ENCODE measurements at regions not wholly inside any gene's neighbourhood (a gene's known extent, or its start where the extent isn't known, plus 50 kb on each side); places are given as distances from the start of the nearest gene placed in this dataset.

DNA sequence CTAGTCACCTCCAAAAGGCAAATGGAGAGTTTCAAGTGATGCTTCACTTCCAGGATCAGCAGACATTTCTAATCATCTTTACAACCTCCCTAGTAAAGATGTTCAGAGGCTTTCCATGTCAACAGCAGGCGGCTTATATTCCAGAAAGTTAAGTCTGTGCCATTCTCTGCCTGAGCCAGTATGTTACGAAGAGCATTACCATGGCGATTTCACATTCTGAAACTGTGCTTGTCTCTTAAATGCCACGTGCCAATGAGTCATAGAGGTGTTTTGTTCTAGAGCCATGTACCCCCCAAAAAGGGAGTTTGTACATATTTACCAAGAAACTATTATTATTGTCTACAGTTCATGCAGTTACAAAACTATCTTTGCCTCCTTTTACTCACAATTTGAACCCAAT lies 319.5 kb downstream of the FOXA2 start:
- DNase-seq (ENCODE audit: low read depth, low spot score): no peak

DNA sequence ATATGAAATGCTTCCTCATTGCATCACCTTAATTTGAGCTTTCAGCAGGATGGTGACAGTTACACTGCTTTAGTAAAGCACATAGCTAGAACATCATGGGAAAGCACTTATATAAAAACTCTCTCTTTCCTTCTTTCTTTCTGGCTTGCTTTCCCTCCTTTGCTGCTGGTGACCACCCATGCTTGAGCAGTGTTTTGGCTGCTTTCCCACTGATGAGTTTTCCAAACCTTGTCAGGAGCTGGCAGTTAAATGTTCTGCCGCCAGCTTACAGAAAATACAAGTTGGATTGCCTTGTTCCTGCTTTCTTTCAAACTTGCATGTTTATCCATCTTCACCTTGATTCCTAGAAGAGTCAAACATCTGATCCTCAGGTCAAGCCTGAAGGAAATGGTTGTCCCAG lies 323.9 kb downstream of the FOXA2 start:
- H3K4me1 ChIP-seq (ENCODE audit: insufficient read depth, insufficient read length): no peaks in the 10 kb centered on the region
- H3K27me3 ChIP-seq (ENCODE audit: insufficient read depth, insufficient read length): no peaks in the 10 kb centered on the region
- TF ChIP-seq SUZ12 (IDR thresholded peaks at IDR 0.05; ENCODE audit: extremely low read depth, insufficient read depth, insufficient read length) (no peak), ZNF274 (IDR thresholded peaks at IDR 0.05; ENCODE audit: low read depth, low read length) (no peak), YY1 (IDR thresholded peaks at IDR 0.05; ENCODE audit: insufficient read depth, insufficient read length) (no peak)
- no peaks in the 10 kb centered on the region for H3K9me3 ChIP-seq (ENCODE audit: insufficient read depth, low read length)
- H3K36me3 ChIP-seq (ENCODE audit: insufficient read depth, insufficient read length, low read length): no peaks in the 10 kb centered on the region
- H3K9ac ChIP-seq (ENCODE audit: insufficient read length, low read depth): no peak overlapping the region
- no peak overlapping the region for H3K4me3 ChIP-seq (ENCODE audit: insufficient read length, low read depth)
- DNase-seq (ENCODE audit: low read depth, low spot score): no peak

More for the DNA sequence above, 319.5 kb downstream of the FOXA2 start:
- no peaks in the 10 kb centered on the region for H3K4me1 ChIP-seq (ENCODE audit: insufficient read depth, insufficient read length)
- no peak overlapping the region for H3K9ac ChIP-seq (ENCODE audit: insufficient read length, low read depth)
- no peaks in the 10 kb centered on the region for H3K9me3 ChIP-seq (ENCODE audit: insufficient read depth, low read length)
- no peaks in the 10 kb centered on the region for H3K36me3 ChIP-seq (ENCODE audit: insufficient read depth, insufficient read length, low read length)
- no peak overlapping the region for H3K4me3 ChIP-seq (ENCODE audit: insufficient read length, low read depth)
- TF ChIP-seq ZNF274 (IDR thresholded peaks at IDR 0.05; ENCODE audit: low read depth, low read length) (no peak), YY1 (IDR thresholded peaks at IDR 0.05; ENCODE audit: insufficient read depth, insufficient read length) (no peak), SUZ12 (IDR thresholded peaks at IDR 0.05; ENCODE audit: extremely low read depth, insufficient read depth, insufficient read length) (no peak)
- no peaks in the 10 kb centered on the region for H3K27me3 ChIP-seq (ENCODE audit: insufficient read depth, insufficient read length)

DNA sequence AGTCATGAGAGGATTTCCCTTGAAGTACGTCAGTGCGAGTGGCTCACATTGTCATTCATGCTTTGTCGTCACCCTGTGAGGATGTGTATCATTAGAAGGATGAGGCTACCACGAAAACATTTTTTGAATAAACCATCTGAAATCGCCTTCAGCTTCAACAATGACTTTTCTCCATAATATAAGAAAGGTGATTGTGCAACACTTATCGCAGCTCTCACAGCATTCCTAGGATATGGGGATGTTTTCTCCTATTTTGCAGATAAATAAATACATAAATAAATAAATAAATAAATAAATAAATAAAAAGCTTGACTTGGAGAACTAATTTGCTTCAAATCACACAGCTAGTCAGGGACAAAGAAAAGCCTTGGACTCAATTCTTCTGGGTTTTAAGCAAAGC lies 326.5 kb downstream of the FOXA2 start:
- TF ChIP-seq ZNF274 (IDR thresholded peaks at IDR 0.05; ENCODE audit: low read depth, low read length) (no peak), SUZ12 (IDR thresholded peaks at IDR 0.05; ENCODE audit: extremely low read depth, insufficient read depth, insufficient read length) (no peak), YY1 (IDR thresholded peaks at IDR 0.05; ENCODE audit: insufficient read depth, insufficient read length) (no peak)
- DNase-seq (ENCODE audit: low read depth, low spot score): no peak
- no peaks in the 10 kb centered on the region for H3K27me3 ChIP-seq (ENCODE audit: insufficient read depth, insufficient read length)

DNA sequence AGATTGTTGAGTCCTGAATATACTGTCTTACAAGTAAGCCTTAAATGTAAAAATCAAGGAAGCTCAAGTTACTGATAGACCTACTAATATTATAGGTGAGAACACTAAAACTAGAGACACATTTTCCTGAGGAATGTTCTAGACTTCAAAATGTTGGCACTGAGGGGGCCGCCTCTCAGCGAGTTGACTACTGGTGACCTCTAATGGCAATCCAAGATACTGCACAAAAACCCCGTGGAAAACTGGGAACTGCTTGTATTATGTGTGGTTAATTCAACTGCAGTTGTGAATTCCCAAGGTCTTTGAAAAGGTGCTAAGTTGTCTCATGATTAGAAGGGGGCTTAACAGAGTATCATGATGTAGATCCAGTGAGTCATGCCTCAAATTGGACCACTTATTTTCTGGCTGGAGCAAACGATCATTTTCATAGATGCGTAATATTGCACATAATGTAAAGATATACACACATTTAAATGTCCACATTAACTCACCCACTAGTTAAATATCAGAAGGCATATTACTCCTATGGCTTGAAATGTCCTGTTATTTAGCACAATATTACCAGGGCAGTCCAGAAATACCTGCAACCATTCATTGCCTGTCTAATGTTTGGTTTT lies 336.2 kb downstream of the FOXA2 start:
- no peak overlapping the region for H3K9ac ChIP-seq (ENCODE audit: insufficient read length, low read depth)
- H3K27me3 ChIP-seq (ENCODE audit: insufficient read depth, insufficient read length): no peaks in the 10 kb centered on the region
- H3K4me3 ChIP-seq (ENCODE audit: insufficient read length, low read depth): no peak overlapping the region
- DNase-seq (ENCODE audit: low read depth, low spot score): peak; percentile 23
- TF ChIP-seq YY1 (IDR thresholded peaks at IDR 0.05; ENCODE audit: insufficient read depth, insufficient read length) (no peak), SUZ12 (IDR thresholded peaks at IDR 0.05; ENCODE audit: extremely low read depth, insufficient read depth, insufficient read length) (no peak), ZNF274 (IDR thresholded peaks at IDR 0.05; ENCODE audit: low read depth, low read length) (no peak)
- H3K9me3 ChIP-seq (ENCODE audit: insufficient read depth, low read length): no peaks in the 10 kb centered on the region
- no peaks in the 10 kb centered on the region for H3K4me1 ChIP-seq (ENCODE audit: insufficient read depth, insufficient read length)
- no peaks in the 10 kb centered on the region for H3K36me3 ChIP-seq (ENCODE audit: insufficient read depth, insufficient read length, low read length)

More for the DNA sequence above, 326.5 kb downstream of the FOXA2 start:
- H3K4me3 ChIP-seq (ENCODE audit: insufficient read length, low read depth): no peak overlapping the region
- H3K36me3 ChIP-seq (ENCODE audit: insufficient read depth, insufficient read length, low read length): no peaks in the 10 kb centered on the region
- no peak overlapping the region for H3K9ac ChIP-seq (ENCODE audit: insufficient read length, low read depth)
- no peaks in the 10 kb centered on the region for H3K4me1 ChIP-seq (ENCODE audit: insufficient read depth, insufficient read length)
- H3K9me3 ChIP-seq (ENCODE audit: insufficient read depth, low read length): no peaks in the 10 kb centered on the region

DNA sequence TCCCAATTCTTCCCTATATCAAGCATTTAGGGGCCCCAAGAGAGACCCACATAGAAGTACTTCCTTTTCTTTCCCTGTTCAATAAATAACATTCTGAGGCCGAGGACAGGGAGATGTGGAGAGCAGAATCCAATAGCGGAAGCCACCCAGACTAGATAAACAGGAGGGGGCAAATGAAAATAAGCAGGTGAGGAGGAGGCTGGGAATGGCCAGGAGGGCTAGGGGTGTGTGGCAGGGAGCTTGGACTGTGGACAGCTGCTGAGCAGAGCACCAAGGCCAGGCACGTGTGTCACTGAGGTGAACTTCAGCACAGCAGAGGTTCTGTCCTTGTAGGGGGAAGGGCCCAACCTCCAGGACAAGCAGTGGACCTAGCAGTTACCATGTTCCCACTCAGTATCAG lies 339.2 kb downstream of the FOXA2 start:
- no peaks in the 10 kb centered on the region for H3K4me1 ChIP-seq (ENCODE audit: insufficient read depth, insufficient read length)

DNA sequence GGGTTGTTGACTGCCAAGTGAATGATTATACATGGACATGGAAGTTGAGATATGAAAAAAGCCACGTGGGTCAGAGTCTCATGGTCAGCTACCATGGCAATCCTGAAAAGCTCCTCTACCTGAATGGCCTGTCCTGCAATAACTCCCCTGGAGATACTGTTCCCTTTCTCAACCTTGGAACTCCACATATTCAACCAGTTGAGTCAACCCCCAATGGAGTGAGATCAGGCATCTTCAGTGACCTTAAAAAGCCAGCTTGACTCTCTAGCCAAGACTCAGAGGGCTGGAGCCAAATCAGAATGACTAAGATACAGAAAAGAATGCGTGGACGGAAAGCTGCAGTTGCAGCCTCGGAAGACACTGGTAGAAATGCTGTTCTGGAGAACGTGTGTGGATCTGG lies 341.3 kb downstream of the FOXA2 start:
- Histone ChIP-seq H3K9me3 (ENCODE audit: insufficient read depth, low read length) (no peaks in the 10 kb centered on the region), H3K27me3 (ENCODE audit: insufficient read depth, insufficient read length) (no peaks in the 10 kb centered on the region), H3K9ac (ENCODE audit: insufficient read length, low read depth) (no peak overlapping the region), H3K36me3 (ENCODE audit: insufficient read depth, insufficient read length, low read length) (no peaks in the 10 kb centered on the region), H3K4me3 (ENCODE audit: insufficient read length, low read depth) (no peak overlapping the region), H3K4me1 (ENCODE audit: insufficient read depth, insufficient read length) (no peaks in the 10 kb centered on the region)
- no peak for TF ChIP-seq SUZ12 (IDR thresholded peaks at IDR 0.05; ENCODE audit: extremely low read depth, insufficient read depth, insufficient read length)
- no peak for TF ChIP-seq YY1 (IDR thresholded peaks at IDR 0.05; ENCODE audit: insufficient read depth, insufficient read length)
- TF ChIP-seq ZNF274 (IDR thresholded peaks at IDR 0.05; ENCODE audit: low read depth, low read length): no peak
- no peak for DNase-seq (ENCODE audit: low read depth, low spot score)

More for the DNA sequence above, 339.2 kb downstream of the FOXA2 start:
- TF ChIP-seq YY1 (IDR thresholded peaks at IDR 0.05; ENCODE audit: insufficient read depth, insufficient read length) (no peak), SUZ12 (IDR thresholded peaks at IDR 0.05; ENCODE audit: extremely low read depth, insufficient read depth, insufficient read length) (no peak), ZNF274 (IDR thresholded peaks at IDR 0.05; ENCODE audit: low read depth, low read length) (no peak)
- no peaks in the 10 kb centered on the region for H3K9me3 ChIP-seq (ENCODE audit: insufficient read depth, low read length)
- no peaks in the 10 kb centered on the region for H3K27me3 ChIP-seq (ENCODE audit: insufficient read depth, insufficient read length)
- no peaks in the 10 kb centered on the region for H3K36me3 ChIP-seq (ENCODE audit: insufficient read depth, insufficient read length, low read length)
- H3K4me3 ChIP-seq (ENCODE audit: insufficient read length, low read depth): no peak overlapping the region
- no peak overlapping the region for H3K9ac ChIP-seq (ENCODE audit: insufficient read length, low read depth)
- no peak for DNase-seq (ENCODE audit: low read depth, low spot score)

DNA sequence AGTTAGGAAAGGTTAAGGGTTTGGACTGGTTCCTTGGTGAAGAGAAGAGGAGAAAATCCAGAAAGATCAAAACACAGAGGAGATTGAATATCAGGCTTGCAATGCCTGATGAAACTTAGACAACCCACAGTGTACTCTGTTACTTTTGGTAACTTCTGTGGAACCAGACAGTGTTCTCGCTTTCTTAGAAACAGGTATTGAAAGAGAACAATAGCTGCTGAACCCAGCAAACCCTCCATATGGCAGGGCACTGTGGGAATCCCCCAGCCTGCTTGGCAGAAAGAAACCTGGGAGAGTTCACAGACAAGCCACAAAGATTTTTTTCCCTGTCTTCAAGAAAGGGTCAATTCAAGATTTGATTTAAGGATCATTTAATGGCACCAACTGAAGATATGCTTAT lies 342.8 kb downstream of the FOXA2 start:
- no peaks in the 10 kb centered on the region for H3K4me1 ChIP-seq (ENCODE audit: insufficient read depth, insufficient read length)
- no peak for DNase-seq (ENCODE audit: low read depth, low spot score)
- H3K4me3 ChIP-seq (ENCODE audit: insufficient read length, low read depth): no peak overlapping the region
- H3K36me3 ChIP-seq (ENCODE audit: insufficient read depth, insufficient read length, low read length): no peaks in the 10 kb centered on the region
- no peaks in the 10 kb centered on the region for H3K9me3 ChIP-seq (ENCODE audit: insufficient read depth, low read length)
- TF ChIP-seq ZNF274 (IDR thresholded peaks at IDR 0.05; ENCODE audit: low read depth, low read length) (no peak), YY1 (IDR thresholded peaks at IDR 0.05; ENCODE audit: insufficient read depth, insufficient read length) (no peak), SUZ12 (IDR thresholded peaks at IDR 0.05; ENCODE audit: extremely low read depth, insufficient read depth, insufficient read length) (no peak)
- H3K9ac ChIP-seq (ENCODE audit: insufficient read length, low read depth): no peak overlapping the region
- no peaks in the 10 kb centered on the region for H3K27me3 ChIP-seq (ENCODE audit: insufficient read depth, insufficient read length)
